Inferior parietal cortex (tissue), 1 donor: ENCODE measurements at regions not wholly inside any gene's neighbourhood (a gene's known extent, or its start where the extent isn't known, plus 50 kb on each side); places are given as distances from the start of the nearest gene placed in this dataset.
A peak's percentile ranks its signal among the peaks of the same experiment; 100 is the strongest.
"Not testable (repeated sequence)": the region's sequence is repeated elsewhere in the genome, so short reads cannot be mapped to it uniquely, and the experiment has no call there.

ENCODE experiments used
- DNase-seq: peaks from one replicate; pipeline ENCODE4 v3.0.0-alpha.2; 2016; ENCODE audit errors: extremely low spot score

GRCh38 chr14:23829736-23830471 lies 123.7 kb upstream of the DHRS4 start:
- peak; percentile 9 for DNase-seq

DNA sequence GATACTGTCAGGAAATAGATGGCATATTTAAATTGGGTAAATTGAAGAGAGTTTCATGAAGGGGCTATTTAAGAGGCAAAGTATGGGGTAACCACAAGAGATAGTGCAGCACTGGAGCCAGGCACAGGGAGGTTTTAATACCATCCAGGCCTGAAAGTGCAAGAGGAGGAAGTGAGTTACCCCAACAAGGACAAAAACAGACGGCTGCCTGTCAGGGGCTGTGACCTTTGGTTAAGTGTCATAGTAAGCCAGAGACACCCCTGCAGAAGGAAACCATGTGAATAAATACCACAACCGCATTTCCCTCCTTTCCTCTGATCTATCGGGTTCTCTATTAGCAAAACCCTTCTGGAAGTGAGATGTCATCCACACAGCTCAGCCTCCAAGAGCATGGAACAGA lies 122.0 kb upstream of the DHRS4 start:
- no peak for DNase-seq

GRCh38 chr14:23861666-23862065 lies 91.9 kb upstream of the DHRS4 start:
- no peak for DNase-seq

- DNase-seq, result no peak
Measured at GRCh38 chr14:23862513-23862912, 91.1 kb upstream of the DHRS4 start.

DNA sequence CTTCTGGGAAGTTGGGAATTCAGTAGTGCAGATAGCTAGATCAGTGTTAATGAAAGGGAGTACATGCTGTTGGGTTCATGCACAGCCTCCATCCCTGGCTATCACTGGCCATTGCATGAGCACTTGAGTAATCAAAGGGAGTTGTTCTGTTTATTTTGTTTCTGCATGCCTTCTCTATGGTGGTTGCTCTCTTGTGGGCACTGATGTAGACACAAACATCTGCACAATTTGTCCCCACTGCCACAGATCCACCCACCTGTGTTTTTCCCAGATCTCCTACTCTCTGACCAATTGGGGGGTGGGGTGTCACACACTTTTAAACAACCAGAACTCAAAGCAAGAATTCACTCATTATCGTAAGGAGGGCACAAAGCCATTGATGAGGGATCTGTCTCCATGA lies 89.7 kb upstream of the DHRS4 start:
- no peak for DNase-seq

- no peak for DNase-seq
Measured at GRCh38 chr14:23864259-23864658, 89.3 kb upstream of the DHRS4 start.

- DNase-seq, result no peak
Measured at GRCh38 chr14:23864861-23865260, 88.7 kb upstream of the DHRS4 start.

GRCh38 chr14:23865502-23865901 lies 88.1 kb upstream of the DHRS4 start:
- DNase-seq, result no peak

- no peak for DNase-seq
Measured at GRCh38 chr14:23866269-23866668, 87.3 kb upstream of the DHRS4 start.

- DNase-seq, result no peak
Measured at GRCh38 chr14:23869078-23869719, 84.4 kb upstream of the DHRS4 start.

- DNase-seq, result no peak
Measured at GRCh38 chr14:23876160-23876750, 77.3 kb upstream of the DHRS4 start.

DNA sequence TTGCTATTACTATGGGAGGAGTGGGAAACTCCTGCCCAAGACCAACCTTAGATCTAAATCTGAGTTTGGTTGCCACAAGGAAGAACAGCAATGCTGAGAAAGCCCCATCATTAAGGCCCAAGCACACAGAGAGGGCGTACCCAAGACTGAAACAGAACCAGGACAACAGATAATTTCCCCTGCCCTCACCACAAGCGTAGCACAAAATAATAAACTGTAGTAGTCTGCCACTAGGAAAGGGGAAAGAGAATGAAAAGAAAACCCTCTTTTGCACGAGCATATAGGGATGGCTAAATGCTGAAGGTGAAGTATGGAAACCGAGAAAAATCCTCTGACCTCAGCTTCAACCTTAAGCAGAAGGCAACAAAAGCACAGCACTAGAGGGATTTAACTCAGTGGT lies 76.5 kb upstream of the DHRS4 start:
- DNase-seq, result no peak

GRCh38 chr14:23877538-23878180 lies 75.9 kb upstream of the DHRS4 start:
- no peak for DNase-seq

- no peak for DNase-seq
Measured at GRCh38 chr14:23881282-23881681, 72.3 kb upstream of the DHRS4 start.

- no peak for DNase-seq
Measured at GRCh38 chr14:23883684-23884540, 69.7 kb upstream of the DHRS4 start.

DNA sequence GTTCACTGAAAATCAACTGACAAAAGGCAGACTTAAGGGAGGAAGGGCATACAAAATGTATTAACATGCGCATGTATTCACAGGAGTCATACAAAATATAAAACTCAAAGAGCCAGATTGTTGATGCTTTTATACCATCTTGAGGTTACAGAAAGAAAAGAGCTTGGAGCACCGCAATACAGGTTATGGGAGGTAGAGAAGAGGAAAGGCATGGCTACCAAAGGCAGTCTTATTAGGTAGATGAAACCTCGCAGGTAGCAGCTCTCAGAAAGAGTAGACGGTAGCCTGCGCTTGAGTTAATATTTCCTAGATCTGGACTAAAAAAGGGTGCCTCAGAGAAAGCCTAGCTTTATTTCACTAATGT lies 69.0 kb upstream of the DHRS4 start:
- DNase-seq, result no peak

DNA sequence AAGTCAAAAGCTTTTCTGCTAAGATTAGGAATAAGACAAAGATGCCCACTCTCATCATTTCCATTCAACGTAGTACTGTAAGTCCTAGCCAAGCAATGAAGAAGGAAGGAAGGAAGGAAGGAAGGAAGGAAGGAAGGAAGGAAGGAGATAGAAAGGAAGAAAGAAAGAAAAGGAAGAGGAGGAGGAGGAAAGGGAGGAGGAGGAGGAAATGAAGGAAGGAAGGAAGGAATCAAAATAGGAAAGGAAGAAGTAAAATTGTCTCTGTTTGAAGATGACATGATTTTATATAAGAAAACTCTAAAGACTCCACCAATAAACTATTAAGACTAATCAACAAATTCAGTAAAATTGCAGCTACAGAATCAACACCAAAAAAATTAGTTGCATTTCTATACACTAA lies 66.0 kb upstream of the DHRS4 start:
- DNase-seq, result no peak

DNA sequence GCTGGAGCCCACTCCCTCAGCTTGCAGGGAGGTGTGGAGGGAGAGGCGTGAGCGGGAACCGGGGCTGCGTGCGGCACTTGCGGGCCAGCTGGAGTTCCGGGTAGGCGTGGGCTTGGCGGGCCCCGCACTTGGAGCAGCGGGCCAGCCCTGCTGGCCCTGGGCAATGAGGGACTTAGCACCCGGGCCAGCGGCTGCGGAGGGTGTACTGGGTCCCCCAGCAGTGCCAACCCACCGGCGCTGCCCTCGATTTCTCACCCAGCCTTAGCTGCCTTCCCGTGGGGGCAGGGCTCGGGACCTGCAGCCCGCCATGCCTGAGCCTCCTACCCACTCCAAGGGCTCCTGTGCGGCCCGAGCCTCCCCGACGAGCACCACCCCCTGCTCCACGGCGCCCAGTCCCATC lies 61.9 kb upstream of the DHRS4 start:
- DNase-seq, result not testable (repeated sequence)

- not testable (repeated sequence) for DNase-seq
Measured at GRCh38 chr14:23892289-23892688, 61.3 kb upstream of the DHRS4 start.

DNA sequence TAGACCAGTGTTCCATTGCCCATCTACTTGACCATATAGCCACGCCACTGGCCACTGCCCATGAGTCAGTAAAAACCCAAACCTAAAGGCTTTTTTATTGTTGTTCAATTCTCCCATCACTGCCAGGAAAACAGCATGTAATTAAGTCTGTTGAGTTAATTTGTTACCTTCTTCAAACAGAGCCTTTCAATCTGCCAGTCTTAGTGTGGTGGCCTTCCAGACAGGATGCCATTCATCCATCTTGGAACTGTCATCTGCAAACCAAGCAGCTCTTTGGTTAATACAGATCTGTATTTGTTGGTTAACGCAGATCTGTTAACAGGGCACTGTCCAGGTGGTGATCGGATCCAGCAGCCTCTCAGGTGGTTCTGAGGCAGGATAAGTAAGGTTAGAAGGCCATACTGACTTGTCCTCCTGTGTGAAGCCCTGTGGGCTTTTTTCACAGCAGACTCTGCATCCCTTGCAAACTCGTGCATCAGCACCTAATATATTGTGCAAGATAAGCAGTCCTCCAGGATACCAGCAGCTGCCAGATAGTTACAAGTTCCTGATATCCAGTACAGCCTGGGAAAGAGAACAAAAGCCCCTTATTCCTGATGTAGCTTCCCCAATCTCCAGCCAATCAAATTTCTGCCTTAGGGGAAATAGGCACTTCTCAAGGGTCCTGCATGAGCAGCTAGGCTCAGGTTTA lies 59.1 kb upstream of the DHRS4 start:
- no peak for DNase-seq

DNA sequence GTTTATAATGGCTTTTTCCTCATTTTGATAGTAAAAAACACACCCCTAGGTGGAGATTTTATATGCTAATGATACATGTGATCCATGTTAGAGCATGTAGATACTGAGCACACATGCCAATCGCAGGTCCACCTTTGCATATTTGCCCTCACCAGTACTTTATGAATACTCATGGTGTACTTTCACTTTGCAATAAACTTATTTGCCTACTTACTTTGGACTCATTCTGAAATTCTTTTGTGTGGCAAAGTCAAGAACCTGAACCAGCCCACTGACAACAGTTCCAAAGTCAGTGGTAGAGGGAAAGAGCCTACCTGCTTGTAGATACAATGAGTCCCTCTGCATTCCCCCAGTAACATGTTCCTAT lies 58.5 kb upstream of the DHRS4 start:
- DNase-seq, result no peak
